Omental fat pad (tissue), 3 donors: ENCODE measurements at regions not wholly inside any gene's neighbourhood (a gene's known extent, or its start where the extent isn't known, plus 50 kb on each side); places are given as distances from the start of the nearest gene placed in this dataset.
"Not testable (repeated sequence)": the region's sequence is repeated elsewhere in the genome, so short reads cannot be mapped to it uniquely, and the experiment has no call there.

Experiments
- ATAC-seq: fragments of 150-250 bp; one replicate; pipeline ENCODE4 v1.9.1; 2016; ENCODE audit warnings: mild to moderate bottlenecking, moderate library complexity; ENCODE audit not compliant: low FRiP score
- DNase-seq: peaks from one replicate; pipeline ENCODE4 v3.0.0-alpha.2; 2019; ENCODE audit warnings: low spot score
- CTCF ChIP-seq, 3 donors: fragments of 450-650 bp; IDR thresholded peaks; one replicate each; pipeline ENCODE4 v1.5.1; 2016 to 2017; ENCODE audit warnings: antibody characterized with exemption in 3 of 3, mild to moderate bottlenecking in 3 of 3, moderate library complexity in 2 of 3

- TF ChIP-seq CTCF (IDR thresholded peaks at IDR 0.05), result no peak
- no peak for DNase-seq
- ATAC-seq, result no peak
These were observed 88.7 kb upstream of the KCTD7 start for GRCh38 chr7:66539902-66540375.

- no peak for TF ChIP-seq CTCF (IDR thresholded peaks at IDR 0.05)
- ATAC-seq (no peak), DNase-seq (no peak)
These were observed 86.6 kb upstream of the KCTD7 start for GRCh38 chr7:66542049-66542448.

- DNase-seq, result no peak
- no peak for ATAC-seq
- no peak for TF ChIP-seq CTCF (IDR thresholded peaks at IDR 0.05)
These were observed 86.0 kb upstream of the KCTD7 start for GRCh38 chr7:66542528-66543269.

- ATAC-seq, result no peak
- TF ChIP-seq CTCF (IDR thresholded peaks at IDR 0.05), result no peak
- DNase-seq, result no peak
These were observed 79.2 kb upstream of the KCTD7 start for GRCh38 chr7:66549466-66549865.

- no peak for DNase-seq
- TF ChIP-seq CTCF (IDR thresholded peaks at IDR 0.05), result no peak
- no peak for ATAC-seq
These were observed 75.7 kb upstream of the KCTD7 start for GRCh38 chr7:66553001-66553400.

GRCh38 chr7:66553675-66554074 is 75.0 kb upstream of the KCTD7 start:
- not testable (repeated sequence) for DNase-seq, ATAC-seq

GRCh38 chr7:66554291-66554690 is 74.4 kb upstream of the KCTD7 start:
- DNase-seq, ATAC-seq: not testable (repeated sequence)

- not testable (repeated sequence) for ATAC-seq, DNase-seq
These were observed 73.7 kb upstream of the KCTD7 start for GRCh38 chr7:66554842-66555430.
